Epithelial cell of esophagus (primary cell): ENCODE measurements at regions not wholly inside any gene's neighbourhood (a gene's known extent, or its start where the extent isn't known, plus 50 kb on each side); places are given as distances from the start of the nearest gene placed in this dataset.
A peak's percentile ranks its signal among the peaks of the same experiment; 100 is the strongest.

ENCODE experiments used
- DNase-seq: peaks from one replicate; pipeline ENCODE4 v3.0.0; 2010; ENCODE audit warnings: low read depth
- H3K4me3 ChIP-seq: 2 replicates; pipeline ENCODE4 v1.5.1; 2011; ENCODE audit warnings: mild to moderate bottlenecking, low read length, control low read depth
- TF ChIP-seq, protein P1 (sequence below): IDR thresholded peaks from 2 replicates; pipeline ENCODE4 v1.5.1; 2011; ENCODE audit warnings: low read depth, mild to moderate bottlenecking, low read length, control low read depth, inconsistent platforms; ENCODE audit not compliant: insufficient read depth; ENCODE audit errors: missing control alignments

DNA sequence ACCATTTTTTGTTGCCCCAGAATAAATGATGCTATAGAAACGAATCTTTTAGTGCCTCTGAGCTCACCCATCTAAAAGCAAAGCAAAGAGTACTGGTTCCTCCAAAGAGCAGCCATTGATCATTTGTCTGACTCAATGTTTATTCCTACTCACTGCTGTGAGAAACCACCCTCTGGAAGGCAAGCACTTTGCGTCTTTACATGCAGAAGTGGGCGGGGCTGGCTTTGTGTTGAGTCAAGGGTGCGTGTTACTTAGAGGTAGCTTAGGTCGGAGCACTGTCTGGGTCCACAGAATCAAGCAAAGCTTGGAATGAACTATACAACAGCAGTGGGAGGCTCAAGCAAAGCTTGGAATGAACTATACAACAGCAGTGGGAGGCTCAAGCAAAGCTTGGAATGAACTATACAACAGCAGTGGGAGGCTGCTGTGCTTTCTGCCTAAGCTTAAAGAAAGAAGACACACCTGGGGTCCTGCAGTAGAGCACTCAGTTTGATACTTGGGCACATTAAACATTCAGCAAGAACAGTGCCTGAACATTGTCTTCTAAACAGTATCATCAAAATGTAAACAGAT is 77.2 kb upstream of the PRICKLE1 start:
- H3K4me3 ChIP-seq = no peak overlapping the region
- DNase-seq = peak; percentile 94
- TF ChIP-seq, protein P1, sequence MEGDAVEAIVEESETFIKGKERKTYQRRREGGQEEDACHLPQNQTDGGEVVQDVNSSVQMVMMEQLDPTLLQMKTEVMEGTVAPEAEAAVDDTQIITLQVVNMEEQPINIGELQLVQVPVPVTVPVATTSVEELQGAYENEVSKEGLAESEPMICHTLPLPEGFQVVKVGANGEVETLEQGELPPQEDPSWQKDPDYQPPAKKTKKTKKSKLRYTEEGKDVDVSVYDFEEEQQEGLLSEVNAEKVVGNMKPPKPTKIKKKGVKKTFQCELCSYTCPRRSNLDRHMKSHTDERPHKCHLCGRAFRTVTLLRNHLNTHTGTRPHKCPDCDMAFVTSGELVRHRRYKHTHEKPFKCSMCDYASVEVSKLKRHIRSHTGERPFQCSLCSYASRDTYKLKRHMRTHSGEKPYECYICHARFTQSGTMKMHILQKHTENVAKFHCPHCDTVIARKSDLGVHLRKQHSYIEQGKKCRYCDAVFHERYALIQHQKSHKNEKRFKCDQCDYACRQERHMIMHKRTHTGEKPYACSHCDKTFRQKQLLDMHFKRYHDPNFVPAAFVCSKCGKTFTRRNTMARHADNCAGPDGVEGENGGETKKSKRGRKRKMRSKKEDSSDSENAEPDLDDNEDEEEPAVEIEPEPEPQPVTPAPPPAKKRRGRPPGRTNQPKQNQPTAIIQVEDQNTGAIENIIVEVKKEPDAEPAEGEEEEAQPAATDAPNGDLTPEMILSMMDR = no peak

DNA sequence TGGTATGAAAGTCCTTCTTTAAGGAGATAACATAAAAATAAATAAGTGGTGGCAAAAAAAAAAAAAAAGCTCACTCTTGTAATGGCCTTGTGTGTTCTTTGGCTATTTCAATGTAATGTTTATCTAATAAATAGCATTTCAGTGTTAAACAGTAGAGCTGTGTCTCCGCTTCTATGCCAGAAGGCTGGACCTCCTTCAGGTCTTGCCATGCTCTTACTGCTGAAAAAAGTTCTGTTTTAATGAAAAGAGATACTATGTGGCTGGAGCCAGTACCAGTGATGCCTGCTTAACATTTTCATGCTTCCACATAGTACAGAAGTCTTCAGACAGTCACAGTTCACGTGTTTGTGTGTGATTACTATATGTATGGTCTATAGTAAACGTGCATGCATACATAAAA is 74.1 kb upstream of the PRICKLE1 start:
- TF ChIP-seq, protein P1 = no peak
- no peak for DNase-seq
- H3K4me3 ChIP-seq = no peak overlapping the region

DNA sequence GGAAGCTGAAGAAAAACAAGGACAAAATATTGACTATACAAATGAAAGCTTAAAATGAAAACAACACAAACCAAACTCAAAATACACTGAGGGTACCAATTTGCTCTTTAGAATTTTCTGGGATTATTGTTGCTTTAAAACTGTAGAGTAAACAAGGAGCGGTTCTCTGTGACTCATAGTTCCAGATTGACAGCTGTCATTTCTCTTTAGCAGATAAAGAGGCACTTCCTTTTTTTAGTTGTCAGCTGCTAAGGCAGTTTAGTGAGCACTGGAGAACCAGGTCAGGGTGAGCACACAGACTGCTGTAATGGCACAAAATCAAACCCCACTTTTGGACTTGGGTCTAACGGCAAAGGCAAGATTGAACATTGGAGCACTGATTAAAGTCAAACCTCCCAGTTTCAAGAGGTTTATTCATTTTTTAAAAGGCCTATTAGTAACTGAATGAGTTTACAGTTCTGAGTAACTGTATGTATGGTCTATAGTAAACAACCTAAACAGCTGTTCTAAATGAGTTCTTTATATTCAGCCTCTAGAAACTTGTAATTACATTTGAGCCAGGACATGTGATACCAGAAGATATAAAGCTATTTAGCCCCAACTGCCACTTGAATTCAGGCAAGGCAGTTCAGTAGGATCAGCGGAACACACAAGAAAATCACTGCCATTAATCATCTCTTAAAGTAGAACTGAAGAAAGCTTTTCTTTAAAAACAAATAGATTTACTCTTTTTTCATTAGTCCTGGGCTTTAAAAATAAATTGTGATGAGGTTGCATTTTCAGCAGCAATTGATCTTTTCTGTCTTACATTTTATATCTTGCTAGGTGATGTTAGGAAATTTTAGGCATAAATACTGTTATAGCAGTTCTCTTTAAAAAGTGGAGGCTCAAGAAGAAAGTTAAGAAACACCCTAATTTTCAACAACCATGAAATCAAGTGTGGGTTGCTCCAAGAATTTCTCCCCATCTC is 71.7 kb upstream of the PRICKLE1 start:
- TF ChIP-seq, protein P1 = no peak
- DNase-seq = no peak
- H3K4me3 ChIP-seq = no peak overlapping the region

GRCh38 chr12:42660117-42660516 is 70.6 kb upstream of the PRICKLE1 start:
- no peak for DNase-seq
- TF ChIP-seq, protein P1 = no peak
- no peak overlapping the region for H3K4me3 ChIP-seq

GRCh38 chr12:42652048-42652447 is 62.5 kb upstream of the PRICKLE1 start:
- TF ChIP-seq, protein P1 = no peak
- peak; percentile 52 for DNase-seq

GRCh38 chr12:42648061-42648460 is 58.5 kb upstream of the PRICKLE1 start:
- DNase-seq = no peak
- TF ChIP-seq, protein P1 = no peak
- no peak overlapping the region for H3K4me3 ChIP-seq

More at GRCh38 chr12:42652048-42652447, 62.5 kb upstream of the PRICKLE1 start:
- H3K4me3 ChIP-seq = no peak overlapping the region
